HepG2 (cell line): ENCODE measurements at regions not wholly inside any gene's neighbourhood (a gene's known extent, or its start where the extent isn't known, plus 50 kb on each side); places are given as distances from the start of the nearest gene placed in this dataset.
A peak's percentile ranks its signal among the peaks of the same experiment; 100 is the strongest.

Experiments
- ATAC-seq: fragments of 200-7000 bp; cut with Tn5 transposase; 3 replicates; pipeline ENCODE4 v1.9.1; 2020; ENCODE audit warnings: mild to moderate bottlenecking, moderate library complexity
- BruUV-seq: library from RNA; stranded (reverse); fragments of 400-500 nt; replicated peaks from 2 replicates; lab custom pipeline; 2021; lab: Mats Ljungman, UMichigan
- CTCF ChIA-PET: fragments of 300-600 bp; formaldehyde crosslinking; extraction: SDS; loops from one replicate; lab custom pipeline; 2021; ENCODE audit warnings: low total read pairs, inconsistent platforms, low intra/inter-chr PET ratio; lab: Yijun Ruan, JAX
- POLR2A ChIA-PET: fragments of 350-600 bp; sonication (Branson Sonifier 250); formaldehyde crosslinking; loops from one replicate; lab custom pipeline; 2020; ENCODE audit warnings: antibody characterized with exemption, inconsistent platforms; lab: Yijun Ruan, JAX
- DNase-seq: peaks from one replicate; pipeline ENCODE4 v3.0.0-alpha.2; 2015; ENCODE audit warnings: low spot score
- FAIRE-seq: peaks from 3 replicates; lab custom pipeline; 2011; peaks lifted over from hg19 to GRCh38; lab: Jason Lieb, UNC
- H2AFZ ChIP-seq: one replicate; pipeline ENCODE4 v1.6.1; 2011; ENCODE audit warnings: low read length, inconsistent platforms
- H3K27ac ChIP-seq: fragments of 300-600 bp; 3 replicates; pipeline ENCODE4 v1.8.0; 2011; ENCODE audit warnings: mixed run types, mild to moderate bottlenecking, mixed read lengths, low read length, inconsistent platforms; ENCODE audit not compliant: insufficient read depth; ENCODE audit errors: extremely low read length
- H3K27me3 ChIP-seq, 2 experiments: fragments of 200-600 bp in 1 of 2; 2 replicates in 1 of 2; 3 replicates in 1 of 2; pipeline versions ENCODE4 v1.6.0 to v1.8.0; 2011; ENCODE audit warnings: low read length in 2 of 2, mild to moderate bottlenecking in 2 of 2, moderate library complexity in 2 of 2, inconsistent platforms in 1 of 2; ENCODE audit not compliant: insufficient read depth in 2 of 2, control insufficient read depth in 1 of 2
- H3K36me3 ChIP-seq, 2 experiments: fragments of 200-600 bp in 1 of 2; replicated peaks in 1 of 2; 2 replicates in 1 of 2; 3 replicates in 1 of 2; pipeline versions ENCODE4 v1.5.1 to v1.8.0; 2011; ENCODE audit warnings: low read length in 2 of 2, inconsistent platforms in 1 of 2; ENCODE audit not compliant: insufficient read depth in 2 of 2, control insufficient read depth in 1 of 2
- H3K4me1 ChIP-seq: 2 replicates; pipeline ENCODE4 v1.5.1; 2012; ENCODE audit warnings: low read length, inconsistent platforms; ENCODE audit not compliant: insufficient read depth
- H3K4me2 ChIP-seq: 2 replicates; pipeline ENCODE4 v1.6.0; 2011; ENCODE audit warnings: low read depth, low read length, inconsistent platforms
- H3K4me3 ChIP-seq, 3 experiments: fragments of 200-600 bp in 1 of 3; sonication (generic), shearing (Covaris generic) in 1 of 3; replicated peaks in 1 of 3; 2 replicates each; pipeline ENCODE4 v1.5.1; 2011 to 2016; ENCODE audit warnings: low read length in 3 of 3, inconsistent platforms in 2 of 3, low read depth in 2 of 3, mild to moderate bottlenecking in 2 of 3, control low read depth in 1 of 3, mixed read lengths in 1 of 3; ENCODE audit not compliant: insufficient read depth in 1 of 3
- H3K79me2 ChIP-seq: one replicate; pipeline ENCODE4 v1.6.1; 2011; ENCODE audit warnings: low read length, inconsistent platforms; ENCODE audit not compliant: insufficient read depth
- H3K9ac ChIP-seq: 2 replicates; pipeline ENCODE4 v1.6.0; 2011; ENCODE audit warnings: mild to moderate bottlenecking, low read depth, low read length, inconsistent platforms; ENCODE audit not compliant: insufficient read depth
- H3K9me3 ChIP-seq: 2 replicates; pipeline ENCODE4 v1.5.1; 2012; ENCODE audit warnings: mild to moderate bottlenecking, low read length
- H4K20me1 ChIP-seq: 2 replicates; pipeline ENCODE4 v1.6.0; 2011; ENCODE audit warnings: inconsistent platforms, mild to moderate bottlenecking, low read length, moderate library complexity; ENCODE audit not compliant: insufficient read depth
- TERF1 ChIP-seq: sonication (generic); formaldehyde crosslinking; IDR thresholded peaks from 2 replicates; pipeline ENCODE4 v1.8.0; 2022; ENCODE audit warnings: mild to moderate bottlenecking, missing genetic modification reagents, moderate library complexity
- THRA ChIP-seq: sonication (generic); formaldehyde crosslinking; IDR thresholded peaks from 2 replicates; pipeline ENCODE4 v1.4.0; 2020; ENCODE audit warnings: missing genetic modification reagents, borderline replicate concordance
- ZBTB39 ChIP-seq: sonication (generic); formaldehyde crosslinking; IDR thresholded peaks from 2 replicates; pipeline ENCODE4 v1.5.0; 2020; ENCODE audit warnings: missing genetic modification reagents
- ZNF549 ChIP-seq: sonication (generic); formaldehyde crosslinking; IDR thresholded peaks from 2 replicates; pipeline ENCODE4 v1.5.0; 2020; ENCODE audit warnings: missing genetic modification reagents
- ZNF790 ChIP-seq: sonication (generic); formaldehyde crosslinking; IDR thresholded peaks from 2 replicates; pipeline ENCODE4 v1.8.0; 2022; ENCODE audit warnings: missing genetic modification reagents, mild to moderate bottlenecking, borderline replicate concordance
- WGBS: methylation state at CpG from one replicate; pipeline ENCODE4 v1.1.6; 2017; ENCODE audit warnings: low lambda C conversion rate; 5-methylcytosine and 5-hydroxymethylcytosine counted together
- in situ Hi-C: cut with HindIII; loops from 2 replicates; pipeline ENCODE4 v1.10.0; 2017; ENCODE audit warnings: low pct_unique_long_range_greater_than_20kb; ENCODE audit not compliant: extremely low pct_ligation_motif_present
- intact Hi-C: fragments of 100-400 bp; cut with micrococcal nuclease; formaldehyde crosslinking; loops from one replicate; pipeline ENCODE4 v1.10.0; 2022; ENCODE audit not compliant: unreplicated experiment
- TF ChIP-seq, protein P1 (sequence below): fragments of 450-650 bp; IDR thresholded peaks from 2 replicates; pipeline ENCODE4 v1.6.1; 2016

DNA sequence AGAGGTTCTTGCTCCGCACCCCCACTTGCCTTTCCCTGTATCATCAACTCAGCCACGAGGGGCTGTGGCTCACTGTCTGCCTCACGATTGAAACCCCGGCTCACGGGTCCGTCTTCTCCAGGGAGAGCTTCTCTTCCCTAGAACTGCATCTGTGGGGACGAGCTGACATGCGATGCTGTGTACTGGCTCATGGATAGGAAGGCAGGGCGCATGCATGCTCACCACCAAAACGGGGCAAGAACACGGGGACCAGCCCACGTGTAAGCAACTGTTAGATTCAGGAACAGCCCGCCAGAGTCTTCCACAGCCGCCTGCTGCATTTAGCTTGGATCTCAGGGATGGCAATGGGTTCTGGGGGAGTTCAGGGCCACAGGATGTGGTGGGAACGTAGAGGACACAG is 275.9 kb upstream of the CDH4 start:
- intact Hi-C loops: no loop called here

DNA sequence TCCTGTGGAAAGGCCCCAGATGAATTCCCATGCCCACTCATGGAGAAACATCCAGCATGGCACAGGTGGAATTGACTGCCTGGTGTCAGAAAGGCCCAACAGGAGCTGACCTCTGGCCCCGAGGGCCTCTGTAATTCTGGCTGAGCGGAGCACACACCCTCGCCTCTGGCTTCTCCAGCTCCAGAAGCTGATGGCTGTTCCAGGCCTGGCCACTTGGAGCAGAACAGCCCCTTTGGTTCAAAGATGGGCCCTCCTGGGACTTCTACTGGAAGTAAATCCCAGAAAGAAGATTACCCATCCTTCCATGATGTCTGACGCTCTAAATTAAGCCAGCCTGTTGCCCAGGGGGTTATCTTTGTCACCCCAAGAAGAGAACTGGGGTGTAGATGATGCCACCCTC is 275.1 kb upstream of the CDH4 start:
- Histone ChIP-seq H4K20me1 (no peaks in the 10 kb centered on the region), H3K4me2 (no peak overlapping the region), H3K36me3 (no peaks in the 10 kb centered on the region), H2AFZ (no peak overlapping the region), H3K4me3 (no peak overlapping the region), H3K27ac (no peak overlapping the region), H3K9me3 (peaks cover 50% of the 10 kb centered on the region), H3K9ac (no peak overlapping the region), H3K4me1 (no peaks in the 10 kb centered on the region), H3K79me2 (no peaks in the 10 kb centered on the region), H3K27me3 (peaks cover 0 to 5% of the 10 kb centered on the region in 2 experiments; a peak in 1 of 5 replicates)
- POLR2A ChIA-PET: no interaction called here
- BruUV-seq: no TSS peak
- WGBS: 6% methylated on average over 4 of the region's 4 CpGs
- intact Hi-C loops: no loop called here
- in situ Hi-C loops: no loop called here
- ATAC-seq (peak; percentile 76), DNase-seq (no peak), FAIRE-seq (no peak)
- CTCF ChIA-PET: no interaction called here
- TF ChIP-seq ZBTB39 (CRISPR knock-in tag): no peak
- no peak for TF ChIP-seq TERF1 (CRISPR knock-in tag)
- no peak for TF ChIP-seq ZNF549 (CRISPR knock-in tag)
- no peak for TF ChIP-seq ZNF790 (CRISPR knock-in tag)

More for the DNA sequence above, 275.9 kb upstream of the CDH4 start:
- Histone ChIP-seq H3K9me3 (peaks cover 50% of the 10 kb centered on the region), H4K20me1 (no peaks in the 10 kb centered on the region), H3K4me3 (no peak overlapping the region), H3K9ac (no peak overlapping the region), H3K27me3 (peaks cover 0 to 5% of the 10 kb centered on the region in 2 experiments; a peak in 1 of 5 replicates), H3K4me1 (no peaks in the 10 kb centered on the region), H3K27ac (no peak overlapping the region), H3K4me2 (no peak overlapping the region), H3K36me3 (no peaks in the 10 kb centered on the region), H2AFZ (no peak overlapping the region), H3K79me2 (no peaks in the 10 kb centered on the region)
- ChIA-PET CTCF (no interaction called here), POLR2A (no interaction called here)
- ATAC-seq (no peak; the same call in 2 of the 3 replicates), FAIRE-seq (no peak), DNase-seq (no peak)
- BruUV-seq: no TSS peak
- TF ChIP-seq, protein P1, sequence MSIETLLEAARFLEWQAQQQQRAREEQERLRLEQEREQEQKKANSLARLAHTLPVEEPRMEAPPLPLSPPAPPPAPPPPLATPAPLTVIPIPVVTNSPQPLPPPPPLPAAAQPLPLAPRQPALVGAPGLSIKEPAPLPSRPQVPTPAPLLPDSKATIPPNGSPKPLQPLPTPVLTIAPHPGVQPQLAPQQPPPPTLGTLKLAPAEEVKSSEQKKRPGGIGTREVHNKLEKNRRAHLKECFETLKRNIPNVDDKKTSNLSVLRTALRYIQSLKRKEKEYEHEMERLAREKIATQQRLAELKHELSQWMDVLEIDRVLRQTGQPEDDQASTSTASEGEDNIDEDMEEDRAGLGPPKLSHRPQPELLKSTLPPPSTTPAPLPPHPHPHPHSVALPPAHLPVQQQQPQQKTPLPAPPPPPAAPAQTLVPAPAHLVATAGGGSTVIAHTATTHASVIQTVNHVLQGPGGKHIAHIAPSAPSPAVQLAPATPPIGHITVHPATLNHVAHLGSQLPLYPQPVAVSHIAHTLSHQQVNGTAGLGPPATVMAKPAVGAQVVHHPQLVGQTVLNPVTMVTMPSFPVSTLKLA: 0 out of 2 replicates have a peak, but pooled peaks have one; percentile 14
- TF ChIP-seq THRA: no peak
- WGBS: 8% methylated on average over 15 of the region's 15 CpGs
- in situ Hi-C loops: no loop called here
